ENCODE measurements at regions not wholly inside any gene's neighbourhood (a gene's known extent, or its start where the extent isn't known, plus 50 kb on each side); places are given as distances from the start of the nearest gene placed in this dataset.
"Not testable (repeated sequence)": the region's sequence is repeated elsewhere in the genome, so short reads cannot be mapped to it uniquely, and the experiment has no call there.

- TF ChIP-seq CTCF (IDR thresholded peaks at IDR 0.05): no peak
Measured at GRCh38 chr3:177336873-177337450, 139.7 kb upstream of the TBL1XR1 start.

GRCh38 chr3:177337541-177338331 lies 140.5 kb upstream of the TBL1XR1 start:
- ATAC-seq (ENCODE audit: low FRiP score) (peak; percentile 69), DNase-seq (ENCODE audit: low spot score) (no peak)
- TF ChIP-seq CTCF (IDR thresholded peaks at IDR 0.05): no peak

More at GRCh38 chr3:177336873-177337450, 139.7 kb upstream of the TBL1XR1 start:
- no peak for DNase-seq (ENCODE audit: low spot score)
- no peak for ATAC-seq (ENCODE audit: low FRiP score)

GRCh38 chr3:177338697-177339219 lies 141.5 kb upstream of the TBL1XR1 start:
- DNase-seq (ENCODE audit: low spot score) (no peak), ATAC-seq (ENCODE audit: low FRiP score) (peak; percentile 36)
- TF ChIP-seq CTCF (IDR thresholded peaks at IDR 0.05): no peak

- DNase-seq (ENCODE audit: low spot score); ATAC-seq (ENCODE audit: low FRiP score): not testable (repeated sequence)
Measured at GRCh38 chr3:177339220-177339703, 142.0 kb upstream of the TBL1XR1 start.

GRCh38 chr3:177340243-177340830 lies 143.1 kb upstream of the TBL1XR1 start:
- ATAC-seq (ENCODE audit: low FRiP score): no peak
- no peak for TF ChIP-seq CTCF (IDR thresholded peaks at IDR 0.05)
- DNase-seq (ENCODE audit: low spot score): no peak

- no peak for TF ChIP-seq CTCF (IDR thresholded peaks at IDR 0.05)
- DNase-seq (ENCODE audit: low spot score) (no peak), ATAC-seq (ENCODE audit: low FRiP score) (no peak)
Measured at GRCh38 chr3:177341736-177342419, 144.6 kb upstream of the TBL1XR1 start.

GRCh38 chr3:177343122-177343625 lies 145.9 kb upstream of the TBL1XR1 start:
- TF ChIP-seq CTCF (IDR thresholded peaks at IDR 0.05): no peak
- DNase-seq (ENCODE audit: low spot score) (no peak), ATAC-seq (ENCODE audit: low FRiP score) (peak; percentile 19)

Measured in omental fat pad (tissue), 3 donors.